Smooth muscle cell (in vitro differentiated cells): ENCODE measurements at regions not wholly inside any gene's neighbourhood (a gene's known extent, or its start where the extent isn't known, plus 50 kb on each side); places are given as distances from the start of the nearest gene placed in this dataset.

Experiments
- DNase-seq: peaks from one replicate; lab custom pipeline; 2025; ENCODE audit not compliant: unreplicated experiment; lab: John Stamatoyannopoulos, UW
- H2AFZ ChIP-seq: fragments of 200-600 bp; sonication (generic); 2 replicates; pipeline ENCODE4 v1.6.0; 2016; ENCODE audit warnings: antibody characterized with exemption, low read depth, mild to moderate bottlenecking
- H3F3A ChIP-seq: fragments of 200-600 bp; sonication (generic); 2 replicates; pipeline ENCODE4 v1.6.0; 2017; ENCODE audit warnings: antibody characterized with exemption, low read depth
- H3K27ac ChIP-seq: fragments of 200-600 bp; sonication (generic); 2 replicates; pipeline ENCODE4 v1.5.1; 2016; ENCODE audit warnings: low read depth, mild to moderate bottlenecking
- H3K27me3 ChIP-seq: fragments of 200-600 bp; sonication (generic); 2 replicates; pipeline ENCODE4 v1.6.1; 2016; ENCODE audit warnings: low read depth, mild to moderate bottlenecking
- H3K36me3 ChIP-seq: fragments of 200-600 bp; sonication (generic); 2 replicates; pipeline ENCODE4 v1.5.1; 2016; ENCODE audit warnings: low read depth
- H3K4me1 ChIP-seq: fragments of 200-600 bp; sonication (generic); 2 replicates; pipeline ENCODE4 v1.5.1; 2016; ENCODE audit warnings: low read depth
- H3K4me2 ChIP-seq: fragments of 200-600 bp; sonication (generic); 2 replicates; pipeline ENCODE4 v1.6.0; 2016; ENCODE audit warnings: mild to moderate bottlenecking
- H3K4me3 ChIP-seq: fragments of 200-600 bp; sonication (generic); 2 replicates; pipeline ENCODE4 v1.5.1; 2016; ENCODE audit warnings: mild to moderate bottlenecking
- H3K79me2 ChIP-seq: fragments of 200-600 bp; sonication (generic); 2 replicates; pipeline ENCODE4 v1.6.0; 2016; ENCODE audit warnings: low read depth, mild to moderate bottlenecking
- H3K9ac ChIP-seq: fragments of 200-600 bp; sonication (generic); 2 replicates; pipeline ENCODE4 v1.6.0; 2016; ENCODE audit warnings: low read depth
- H3K9me3 ChIP-seq: fragments of 200-600 bp; sonication (generic); replicated peaks from 2 replicates; pipeline ENCODE4 v1.5.1; 2016; ENCODE audit warnings: low read depth
- H4K20me1 ChIP-seq: fragments of 200-600 bp; sonication (generic); 2 replicates; pipeline ENCODE4 v1.6.0; 2016; ENCODE audit warnings: low read depth
- CTCF ChIP-seq: fragments of 200-600 bp; sonication (generic); IDR thresholded peaks from 2 replicates; pipeline ENCODE4 v1.5.1; 2017; ENCODE audit warnings: borderline replicate concordance, mild to moderate bottlenecking, antibody characterized with exemption; ENCODE audit not compliant: insufficient read depth, poor library complexity, severe bottlenecking
- WGBS: methylation state at CpG from one replicate; pipeline ENCODE4 v1.1.7; 2016; ENCODE audit warnings: low lambda C conversion rate; 5-methylcytosine and 5-hydroxymethylcytosine counted together

DNA sequence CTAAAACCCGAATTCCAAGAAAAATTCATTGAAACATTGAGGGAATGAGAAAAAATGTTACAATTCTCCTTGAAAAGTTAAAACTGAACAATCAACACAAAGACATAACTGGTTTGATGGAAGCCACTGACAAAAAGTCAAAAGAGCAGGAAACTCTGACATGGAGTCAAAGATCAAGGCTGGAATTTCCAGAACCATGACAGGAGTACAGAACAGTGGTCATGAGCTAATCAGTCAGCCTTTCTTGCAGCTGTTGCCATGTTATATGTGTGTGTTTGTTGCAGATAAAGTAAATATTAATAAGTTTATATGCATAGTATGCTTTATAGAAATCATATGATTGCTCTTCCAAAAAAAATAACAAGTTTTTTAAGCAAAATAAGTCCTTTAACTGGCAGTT, 184.7 kb upstream of the HCCS start:
- no peak for TF ChIP-seq CTCF
- no peak for DNase-seq
- WGBS, result 56% methylated on average over 1 of the region's 1 CpG

DNA sequence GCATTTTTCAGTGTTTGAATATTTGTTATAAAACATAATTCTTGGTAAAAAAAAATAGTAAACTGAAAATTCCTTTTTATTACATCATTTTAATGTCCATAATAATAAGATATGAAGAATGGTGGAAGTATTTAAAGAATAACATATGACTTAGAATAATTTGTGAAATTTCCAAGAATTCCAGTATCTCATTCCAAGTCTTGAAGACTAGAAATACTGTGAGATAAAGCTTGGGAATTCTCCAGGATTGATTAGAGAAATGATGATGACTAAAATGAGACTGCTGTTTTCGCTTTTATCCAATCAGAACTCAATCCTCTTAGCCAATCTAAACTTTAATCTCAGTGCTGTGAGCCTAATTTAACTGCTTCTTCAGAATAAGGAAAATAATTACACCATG, 184.2 kb upstream of the HCCS start:
- H3K9me3 ChIP-seq, result no peaks in the 10 kb centered on the region
- no peaks in the 10 kb centered on the region for H3K27me3 ChIP-seq
- H3F3A ChIP-seq, result no peaks in the 10 kb centered on the region
- H3K27ac ChIP-seq, result no peak overlapping the region
- TF ChIP-seq CTCF, result no peak
- H2AFZ ChIP-seq, result no peak overlapping the region
- H3K79me2 ChIP-seq, result no peaks in the 10 kb centered on the region
- 48% methylated on average over 1 of the region's 1 CpG for WGBS
- no peaks in the 10 kb centered on the region for H3K36me3 ChIP-seq
- H4K20me1 ChIP-seq, result no peaks in the 10 kb centered on the region
- no peaks in the 10 kb centered on the region for H3K4me1 ChIP-seq
- H3K9ac ChIP-seq, result no peak overlapping the region
- no peak overlapping the region for H3K4me2 ChIP-seq
- DNase-seq, result no peak
- no peak overlapping the region for H3K4me3 ChIP-seq

More for the DNA sequence above, 184.7 kb upstream of the HCCS start:
- no peaks in the 10 kb centered on the region for H4K20me1 ChIP-seq
- no peak overlapping the region for H3K9ac ChIP-seq
- no peak overlapping the region for H3K4me3 ChIP-seq
- no peak overlapping the region for H2AFZ ChIP-seq
- H3K36me3 ChIP-seq, result no peaks in the 10 kb centered on the region
- no peaks in the 10 kb centered on the region for H3K27me3 ChIP-seq
- no peaks in the 10 kb centered on the region for H3K4me1 ChIP-seq
- no peak overlapping the region for H3K27ac ChIP-seq
- no peaks in the 10 kb centered on the region for H3F3A ChIP-seq
- H3K79me2 ChIP-seq, result no peaks in the 10 kb centered on the region
- no peak overlapping the region for H3K4me2 ChIP-seq
- H3K9me3 ChIP-seq, result no peaks in the 10 kb centered on the region

DNA sequence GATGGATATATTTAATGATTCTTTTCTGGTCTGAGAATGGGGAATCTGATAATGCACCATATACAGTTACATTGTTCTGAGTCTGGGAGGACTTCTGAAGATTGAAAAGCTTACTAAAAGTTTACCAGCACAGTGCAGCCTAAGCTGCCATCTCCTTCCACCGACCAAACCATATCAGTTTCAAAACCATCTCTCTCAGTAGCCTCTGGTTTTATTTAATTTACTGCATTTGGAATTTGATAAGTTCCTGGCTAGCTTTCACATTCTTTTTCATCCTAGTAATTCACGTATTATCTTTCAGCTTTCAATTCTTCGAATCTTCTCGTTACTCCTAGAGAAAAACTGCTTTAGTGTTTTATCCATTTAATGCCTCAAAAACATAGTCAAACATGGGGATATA, 181.4 kb upstream of the HCCS start:
- Histone ChIP-seq H4K20me1 (no peaks in the 10 kb centered on the region), H2AFZ (no peak overlapping the region), H3F3A (no peaks in the 10 kb centered on the region), H3K79me2 (no peaks in the 10 kb centered on the region), H3K9ac (no peak overlapping the region), H3K4me3 (no peak overlapping the region), H3K27ac (no peak overlapping the region), H3K9me3 (no peaks in the 10 kb centered on the region), H3K4me2 (no peak overlapping the region), H3K36me3 (no peaks in the 10 kb centered on the region), H3K27me3 (no peaks in the 10 kb centered on the region), H3K4me1 (no peaks in the 10 kb centered on the region)
- no peak for TF ChIP-seq CTCF
- no peak for DNase-seq
- WGBS, result 75% methylated on average over 4 of the region's 4 CpGs

DNA sequence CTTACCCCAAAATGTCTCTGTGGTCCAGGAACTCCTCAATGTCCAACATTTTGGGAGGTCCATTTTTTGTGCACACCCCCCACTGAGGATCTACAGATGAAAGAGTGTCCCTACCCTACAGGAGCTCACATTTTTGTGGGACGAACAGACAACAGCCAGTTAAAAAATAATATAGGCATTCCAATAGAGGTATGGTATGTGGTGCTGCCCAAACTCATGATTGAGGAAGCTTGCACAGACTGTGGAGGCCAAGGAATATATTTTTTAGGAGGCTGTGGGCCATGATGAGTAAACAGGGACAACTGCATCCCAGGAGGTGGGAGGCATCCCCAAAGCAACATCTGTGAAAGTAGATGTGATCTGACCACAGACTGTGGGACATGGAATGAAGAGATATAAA, 181.0 kb upstream of the HCCS start:
- H3K4me3 ChIP-seq, result no peak overlapping the region
- no peaks in the 10 kb centered on the region for H3K9me3 ChIP-seq
- no peaks in the 10 kb centered on the region for H3F3A ChIP-seq
- no peak overlapping the region for H3K9ac ChIP-seq
- H3K4me2 ChIP-seq, result no peak overlapping the region
- H4K20me1 ChIP-seq, result no peaks in the 10 kb centered on the region
- no peak for TF ChIP-seq CTCF
- no peak for DNase-seq
- no peaks in the 10 kb centered on the region for H3K79me2 ChIP-seq
- no peaks in the 10 kb centered on the region for H3K27me3 ChIP-seq
- no peak overlapping the region for H3K27ac ChIP-seq
- H3K36me3 ChIP-seq, result no peaks in the 10 kb centered on the region
- H2AFZ ChIP-seq, result no peak overlapping the region
- WGBS, result 50% methylated on average over 1 of the region's 1 CpG
- H3K4me1 ChIP-seq, result no peaks in the 10 kb centered on the region
